ENCODE measurements at regions not wholly inside any gene's neighbourhood (a gene's known extent, or its start where the extent isn't known, plus 50 kb on each side); places are given as distances from the start of the nearest gene placed in this dataset.

GRCh38 chrX:85561231-85561630 is 181.8 kb upstream of the POF1B start:
- TF ChIP-seq CTCF (IDR thresholded peaks at IDR 0.05): no peak
- no peak for TF ChIP-seq POLR2AphosphoS5 (IDR thresholded peaks at IDR 0.05; ENCODE audit: low read depth, low read length)
